ENCODE measurements at regions not wholly inside any gene's neighbourhood (a gene's known extent, or its start where the extent isn't known, plus 50 kb on each side); places are given as distances from the start of the nearest gene placed in this dataset.
"Not testable (repeated sequence)": the region's sequence is repeated elsewhere in the genome, so short reads cannot be mapped to it uniquely, and the experiment has no call there.

DNA sequence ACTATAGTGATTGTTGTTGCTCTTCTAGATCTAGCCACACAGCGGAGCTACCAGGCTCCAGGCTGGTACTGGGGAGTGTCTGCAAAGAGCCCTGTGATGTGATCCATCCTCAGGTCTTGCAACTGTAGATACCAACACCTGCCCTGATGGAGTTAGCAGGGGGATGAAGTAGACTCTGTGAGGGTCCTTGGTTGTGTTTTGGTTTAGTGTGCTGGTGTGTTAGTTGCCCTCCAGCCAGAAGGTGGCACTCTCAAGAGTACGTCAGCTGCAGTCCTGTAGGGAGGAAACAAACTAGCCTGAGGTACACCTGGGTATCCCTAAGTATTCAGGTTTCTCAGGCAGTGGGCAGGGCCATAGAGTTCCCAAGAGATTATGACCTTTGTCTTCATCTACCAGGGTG is 81.2 kb upstream of the TMPRSS2 start:
- DNase-seq (ENCODE audit: low spot score): no peak

GRCh38 chr21:41585199-41585994 is 77.4 kb upstream of the TMPRSS2 start:
- no peak for DNase-seq (ENCODE audit: low spot score)

GRCh38 chr21:41584603-41585176 is 76.7 kb upstream of the TMPRSS2 start:
- DNase-seq (ENCODE audit: low spot score): no peak

DNA sequence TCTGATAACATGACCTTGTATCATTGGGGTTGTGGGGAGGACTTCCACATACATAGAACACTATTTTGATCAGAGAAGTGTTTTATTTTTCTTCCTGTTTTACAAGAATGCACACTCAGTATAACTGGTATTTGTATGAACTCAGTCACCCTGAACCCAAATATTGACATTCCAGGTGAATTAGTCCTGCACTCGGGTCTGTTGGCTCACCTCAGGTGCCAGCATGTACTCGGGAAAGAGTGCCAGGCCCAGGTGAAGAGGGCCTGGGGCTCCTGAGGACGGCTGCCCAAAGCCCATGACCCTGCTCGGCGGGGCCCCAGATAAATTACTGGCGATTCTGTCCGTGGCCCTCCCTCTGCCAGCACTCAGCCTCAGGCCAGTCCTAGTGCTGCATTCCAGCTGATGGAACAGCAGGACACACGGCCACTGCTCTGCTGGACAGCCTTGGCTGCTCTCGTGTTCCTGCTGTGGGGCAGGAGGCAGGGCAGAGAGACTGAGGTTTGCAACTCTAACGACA is 75.4 kb upstream of the TMPRSS2 start:
- no peak for DNase-seq (ENCODE audit: low spot score)

DNA sequence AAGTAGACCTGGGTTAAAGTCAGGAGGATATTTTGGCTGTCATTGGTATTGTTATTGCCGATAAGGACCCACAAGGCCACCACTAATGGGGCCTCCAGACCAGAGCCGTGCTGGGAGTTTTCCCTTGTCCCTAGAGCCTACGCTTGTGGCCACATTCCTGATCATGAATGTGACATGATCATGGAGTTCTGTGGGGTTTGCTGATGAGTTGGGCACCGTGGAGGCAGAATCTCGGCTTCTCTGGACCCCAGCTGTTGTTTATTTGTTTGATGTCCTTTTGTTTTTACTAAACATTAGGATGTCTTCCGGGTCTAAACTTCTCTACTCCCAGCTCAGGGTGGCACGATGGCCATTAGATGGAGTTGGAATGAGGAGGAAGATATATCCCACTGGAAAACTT is 74.9 kb upstream of the TMPRSS2 start:
- DNase-seq (ENCODE audit: low spot score): no peak

GRCh38 chr21:41582298-41582840 is 74.4 kb upstream of the TMPRSS2 start:
- DNase-seq (ENCODE audit: low spot score): no peak

GRCh38 chr21:41581592-41582228 is 73.8 kb upstream of the TMPRSS2 start:
- no peak for DNase-seq (ENCODE audit: low spot score)

- DNase-seq (ENCODE audit: low spot score): no peak
These were observed 73.0 kb upstream of the TMPRSS2 start for GRCh38 chr21:41580758-41581554.

DNA sequence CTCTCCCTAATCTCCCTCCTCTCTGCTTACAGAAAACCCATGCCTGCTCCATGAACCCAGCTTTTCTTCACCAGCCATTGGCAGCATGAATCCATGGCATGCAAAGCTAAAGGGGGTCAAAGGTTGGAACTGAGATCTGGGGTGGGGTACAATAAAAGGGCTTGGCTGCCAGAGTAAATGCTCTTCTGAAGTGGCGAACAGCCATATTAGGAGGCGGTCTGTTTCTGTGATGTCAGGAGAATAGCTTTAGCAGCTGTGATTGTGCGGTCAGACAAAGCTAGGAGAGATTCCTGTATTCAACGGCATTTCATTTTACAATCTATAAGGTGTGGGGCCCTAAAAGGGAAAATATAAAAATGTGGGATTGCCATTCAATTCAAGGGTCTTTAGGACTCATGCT is 71.7 kb upstream of the TMPRSS2 start:
- no peak for DNase-seq (ENCODE audit: low spot score)

DNA sequence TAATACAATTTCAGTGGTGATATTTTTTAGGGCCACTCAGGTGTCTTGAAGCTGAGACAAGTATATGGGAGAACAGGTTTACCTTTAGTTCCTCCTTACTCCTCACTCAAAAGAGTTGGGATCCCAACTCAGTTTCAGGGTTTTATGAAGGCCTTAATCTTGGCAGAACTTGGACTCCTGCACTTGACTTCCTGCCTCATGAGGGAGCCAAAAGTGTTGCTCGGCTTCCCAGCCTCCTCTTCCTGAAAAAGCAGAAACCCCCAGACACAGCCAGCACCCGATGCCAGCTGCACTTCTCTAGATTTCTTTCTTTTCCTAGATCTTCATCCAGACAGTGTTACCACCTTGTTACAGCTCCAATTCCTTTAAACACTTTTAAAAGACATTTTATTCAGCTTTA is 70.8 kb upstream of the TMPRSS2 start:
- no peak for DNase-seq (ENCODE audit: low spot score)

GRCh38 chr21:41578083-41578482 is 70.1 kb upstream of the TMPRSS2 start:
- no peak for DNase-seq (ENCODE audit: low spot score)

DNA sequence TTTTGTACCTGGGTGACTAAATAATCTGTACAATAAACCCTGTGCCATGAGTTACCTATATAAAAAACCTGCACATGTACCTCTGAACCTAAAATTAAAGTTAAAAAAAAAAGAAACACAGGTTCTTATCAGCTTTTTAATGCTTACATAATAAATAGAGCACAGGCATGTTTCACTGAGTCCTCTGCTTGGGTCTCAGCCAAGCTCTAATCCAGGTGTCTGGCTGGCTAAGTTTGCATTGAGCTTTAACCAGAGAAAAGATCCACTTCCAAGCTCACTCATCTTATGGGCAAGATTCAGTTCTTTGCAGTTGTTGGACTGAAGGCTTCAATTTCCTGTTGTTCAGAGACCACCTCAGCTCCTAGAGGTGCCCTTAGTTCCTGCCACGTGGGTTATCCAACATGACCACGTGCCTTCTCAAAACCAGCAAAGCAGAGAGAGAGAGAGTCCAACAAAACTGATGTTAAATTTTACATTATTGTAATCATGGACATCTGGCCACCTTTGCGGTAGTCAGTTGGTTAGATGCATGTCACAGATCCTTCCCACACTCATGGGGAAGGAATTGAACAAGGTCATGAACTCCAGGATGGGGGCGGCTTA is 68.2 kb upstream of the TMPRSS2 start:
- no peak for DNase-seq (ENCODE audit: low spot score)

GRCh38 chr21:41573902-41574690 is 66.1 kb upstream of the TMPRSS2 start:
- DNase-seq (ENCODE audit: low spot score): no peak

DNA sequence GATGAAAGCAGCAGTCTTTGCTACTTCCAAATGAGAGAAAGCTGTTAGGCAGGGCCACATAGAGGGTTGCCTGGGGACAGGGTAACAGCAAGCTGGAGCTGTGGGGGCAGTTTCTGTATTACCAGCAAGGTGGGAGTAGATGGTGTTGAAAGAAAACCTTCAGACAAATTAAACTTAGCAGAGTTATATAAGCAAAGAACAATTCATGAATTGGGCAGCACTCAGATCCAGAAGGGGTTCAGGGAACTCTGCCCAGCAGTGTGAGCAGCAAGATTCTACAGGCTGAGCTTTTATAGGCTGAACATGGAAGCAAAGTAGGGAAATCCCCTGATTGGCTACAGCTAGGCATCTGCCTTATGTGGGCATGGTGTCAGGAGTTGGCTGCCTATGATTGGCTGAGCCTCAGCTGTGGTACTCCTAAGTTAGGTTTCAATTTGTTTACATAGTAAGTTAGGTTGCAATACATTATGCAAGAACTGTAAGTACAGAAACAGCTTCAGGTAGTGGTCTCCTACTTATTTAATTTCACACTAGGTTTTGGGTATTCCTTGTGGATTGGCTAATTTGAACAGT is 64.1 kb upstream of the TMPRSS2 start:
- DNase-seq (ENCODE audit: low spot score): no peak

- no peak for DNase-seq (ENCODE audit: low spot score)
These were observed 62.9 kb upstream of the TMPRSS2 start for GRCh38 chr21:41570791-41571355.

DNA sequence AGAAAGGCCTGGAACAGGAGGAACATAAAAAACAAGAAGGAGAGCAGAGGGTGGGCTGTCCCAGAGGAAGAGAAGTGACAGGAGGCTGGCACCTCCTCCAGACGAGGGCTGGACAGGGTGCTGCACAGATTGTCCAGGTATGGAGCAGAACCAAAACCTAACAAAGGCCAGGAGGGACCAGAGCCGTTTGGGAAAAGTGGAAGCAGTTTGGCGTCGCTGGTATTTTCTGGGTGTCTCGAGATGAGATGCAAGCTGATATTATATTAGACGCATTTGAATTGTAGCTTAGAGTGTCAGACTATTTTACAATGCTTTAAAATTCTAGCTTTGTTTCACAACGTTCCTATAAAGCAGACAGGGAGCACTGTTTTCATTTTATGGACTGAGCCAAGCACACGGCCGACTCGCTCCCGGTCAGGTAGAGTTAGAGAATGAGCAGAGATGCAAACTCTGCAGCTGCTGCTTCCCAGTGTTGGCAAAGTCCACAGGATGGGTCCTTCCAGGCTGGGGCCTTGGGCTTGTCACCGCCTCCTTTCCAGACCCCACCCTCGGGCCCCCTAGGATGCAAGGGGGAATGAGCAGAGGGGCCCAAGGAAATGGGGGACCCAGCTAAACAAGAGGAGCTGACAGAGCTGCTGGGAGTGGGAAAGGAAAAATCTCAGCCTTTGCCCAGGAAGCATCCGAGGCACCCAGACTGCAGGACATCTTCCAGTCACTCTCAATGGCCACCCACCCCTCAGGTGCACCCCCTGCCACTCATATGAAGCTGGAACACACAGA is 60.8 kb upstream of the TMPRSS2 start:
- DNase-seq (ENCODE audit: low spot score): no peak

DNA sequence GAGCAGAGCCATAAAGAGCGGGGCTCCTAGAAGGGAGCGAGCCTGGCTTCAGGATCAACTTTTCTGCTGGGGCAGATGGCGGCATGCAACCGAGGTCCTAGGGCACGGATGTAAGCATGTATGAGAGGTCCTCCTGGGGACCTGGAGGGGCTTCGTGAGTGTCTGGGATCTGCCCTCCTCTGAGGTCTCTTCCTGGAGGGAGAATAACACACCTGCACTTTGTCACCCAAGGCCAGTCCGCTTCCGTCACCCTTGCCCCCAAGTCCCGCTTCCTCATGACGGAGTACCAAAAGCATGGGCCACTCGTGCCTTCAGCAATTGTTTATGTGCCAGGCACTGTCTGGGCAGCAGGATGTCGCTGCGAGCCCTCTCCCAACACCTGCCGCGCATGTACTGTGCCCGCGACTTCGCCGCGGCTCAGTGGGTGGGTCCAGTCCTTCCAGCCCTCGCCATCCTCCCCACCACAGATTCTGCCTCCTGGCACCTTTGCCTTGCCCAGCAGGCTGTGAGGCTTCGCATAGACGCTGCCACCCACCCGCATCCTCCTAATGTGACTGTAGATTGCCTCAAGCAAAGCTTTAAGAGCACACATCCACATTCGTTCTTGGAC is 60.0 kb upstream of the TMPRSS2 start:
- no peak for DNase-seq (ENCODE audit: low spot score)

- DNase-seq (ENCODE audit: low spot score): not testable (repeated sequence)
These were observed 59.3 kb upstream of the TMPRSS2 start for GRCh38 chr21:41567237-41567636.

GRCh38 chr21:41566500-41567014 is 58.6 kb upstream of the TMPRSS2 start:
- DNase-seq (ENCODE audit: low spot score): no peak

All from AG08395 (cell line).